ENCODE measurements at regions not wholly inside any gene's neighbourhood (a gene's known extent, or its start where the extent isn't known, plus 50 kb on each side); places are given as distances from the start of the nearest gene placed in this dataset.

- TF ChIP-seq CTCF (IDR thresholded peaks at IDR 0.05) (no peak), EZH2 (IDR thresholded peaks at IDR 0.05; ENCODE audit: borderline replicate concordance, insufficient read depth, low read depth, low read length, poor library complexity, severe bottlenecking) (no peak)
Measured at GRCh38 chr10:110409488-110409887, 88.2 kb upstream of the DUSP5 start.

Data from B cell (primary cell).